ENCODE measurements at regions not wholly inside any gene's neighbourhood (a gene's known extent, or its start where the extent isn't known, plus 50 kb on each side); places are given as distances from the start of the nearest gene placed in this dataset.
"Not testable (repeated sequence)": the region's sequence is repeated elsewhere in the genome, so short reads cannot be mapped to it uniquely, and the experiment has no call there.

GRCh38 chr1:196005426-196005825, 602.8 kb downstream of the KCNT2 start:
- H3K79me2 ChIP-seq (ENCODE audit: insufficient read depth, low read length), result no peaks in the 10 kb centered on the region
- H4K20me1 ChIP-seq (ENCODE audit: insufficient read depth, low read length), result no peaks in the 10 kb centered on the region
- H3K36me3 ChIP-seq (ENCODE audit: insufficient read depth, low read length), result no peaks in the 10 kb centered on the region
- TF ChIP-seq EZH2 (IDR thresholded peaks at IDR 0.05; ENCODE audit: borderline replicate concordance, low read depth, low read length, severe bottlenecking) (no peak), CTCF (IDR thresholded peaks at IDR 0.05; ENCODE audit: borderline replicate concordance, extremely low read depth, low read length, poor library complexity, severe bottlenecking) (no peak)
- no peak overlapping the region for H2AFZ ChIP-seq (ENCODE audit: low read depth, low read length)
- H3K4me1 ChIP-seq (ENCODE audit: insufficient read depth, low read length), result no peaks in the 10 kb centered on the region
- no peak overlapping the region for H3K4me3 ChIP-seq (ENCODE audit: low read depth in 1 of 2, low read length in 2 of 2)
- H3K27me3 ChIP-seq (ENCODE audit: insufficient read depth, low read length, poor library complexity), result no peaks in the 10 kb centered on the region
- H3K9ac ChIP-seq (ENCODE audit: low read depth, low read length), result no peak overlapping the region
- no peak for ATAC-seq (ENCODE audit: insufficient read depth, low read depth)
- no peak overlapping the region for H3K27ac ChIP-seq (ENCODE audit: low read length)
- DNase-seq, result no peak
- H3K4me2 ChIP-seq (ENCODE audit: insufficient read depth, low read length), result no peak overlapping the region
- no peaks in the 10 kb centered on the region for H3K9me3 ChIP-seq (ENCODE audit: insufficient read depth, low read length, severe bottlenecking)

- not testable (repeated sequence) for H4K20me1 ChIP-seq (ENCODE audit: insufficient read depth, low read length); H3K27me3 ChIP-seq (ENCODE audit: insufficient read depth, low read length, poor library complexity); ATAC-seq (ENCODE audit: insufficient read depth, low read depth); H3K27ac ChIP-seq (ENCODE audit: low read length); H3K4me2 ChIP-seq (ENCODE audit: insufficient read depth, low read length); H3K36me3 ChIP-seq (ENCODE audit: insufficient read depth, low read length); H2AFZ ChIP-seq (ENCODE audit: low read depth, low read length); H3K79me2 ChIP-seq (ENCODE audit: insufficient read depth, low read length); DNase-seq; H3K9me3 ChIP-seq (ENCODE audit: insufficient read depth, low read length, severe bottlenecking); H3K4me3 ChIP-seq (ENCODE audit: low read depth in 1 of 2, low read length in 2 of 2); H3K9ac ChIP-seq (ENCODE audit: low read depth, low read length); H3K4me1 ChIP-seq (ENCODE audit: insufficient read depth, low read length)
Observed at GRCh38 chr1:196004388-196004787, 603.9 kb downstream of the KCNT2 start.

- ATAC-seq (ENCODE audit: insufficient read depth, low read depth) (no peak), DNase-seq (no peak)
- no peak overlapping the region for H2AFZ ChIP-seq (ENCODE audit: low read depth, low read length)
- no peak overlapping the region for H3K27ac ChIP-seq (ENCODE audit: low read length)
- no peaks in the 10 kb centered on the region for H3K36me3 ChIP-seq (ENCODE audit: insufficient read depth, low read length)
- no peaks in the 10 kb centered on the region for H4K20me1 ChIP-seq (ENCODE audit: insufficient read depth, low read length)
- H3K27me3 ChIP-seq (ENCODE audit: insufficient read depth, low read length, poor library complexity), result no peaks in the 10 kb centered on the region
- no peaks in the 10 kb centered on the region for H3K79me2 ChIP-seq (ENCODE audit: insufficient read depth, low read length)
- no peak overlapping the region for H3K4me3 ChIP-seq (ENCODE audit: low read depth in 1 of 2, low read length in 2 of 2)
- TF ChIP-seq EZH2 (IDR thresholded peaks at IDR 0.05; ENCODE audit: borderline replicate concordance, low read depth, low read length, severe bottlenecking) (no peak), CTCF (IDR thresholded peaks at IDR 0.05; ENCODE audit: borderline replicate concordance, extremely low read depth, low read length, poor library complexity, severe bottlenecking) (no peak)
- no peak overlapping the region for H3K9ac ChIP-seq (ENCODE audit: low read depth, low read length)
- no peak overlapping the region for H3K4me2 ChIP-seq (ENCODE audit: insufficient read depth, low read length)
- no peaks in the 10 kb centered on the region for H3K4me1 ChIP-seq (ENCODE audit: insufficient read depth, low read length)
- no peaks in the 10 kb centered on the region for H3K9me3 ChIP-seq (ENCODE audit: insufficient read depth, low read length, severe bottlenecking)
Observed at GRCh38 chr1:196002906-196003305, 605.3 kb downstream of the KCNT2 start.

- not testable (repeated sequence) for H3K9me3 ChIP-seq (ENCODE audit: insufficient read depth, low read length, severe bottlenecking); H3K27me3 ChIP-seq (ENCODE audit: insufficient read depth, low read length, poor library complexity); DNase-seq; H2AFZ ChIP-seq (ENCODE audit: low read depth, low read length); H3K4me1 ChIP-seq (ENCODE audit: insufficient read depth, low read length); ATAC-seq (ENCODE audit: insufficient read depth, low read depth); H3K36me3 ChIP-seq (ENCODE audit: insufficient read depth, low read length); H4K20me1 ChIP-seq (ENCODE audit: insufficient read depth, low read length); H3K9ac ChIP-seq (ENCODE audit: low read depth, low read length); H3K27ac ChIP-seq (ENCODE audit: low read length); H3K4me3 ChIP-seq (ENCODE audit: low read depth in 1 of 2, low read length in 2 of 2); H3K4me2 ChIP-seq (ENCODE audit: insufficient read depth, low read length); H3K79me2 ChIP-seq (ENCODE audit: insufficient read depth, low read length)
Observed at GRCh38 chr1:196002296-196002695, 605.9 kb downstream of the KCNT2 start.
